Heart left ventricle (tissue), 13 donors: ENCODE measurements at regions not wholly inside any gene's neighbourhood (a gene's known extent, or its start where the extent isn't known, plus 50 kb on each side); places are given as distances from the start of the nearest gene placed in this dataset.

ENCODE experiments used
- CTCF ChIP-seq, 12 donors: fragments of 200-600 bp; sonication (generic) in 4 of 12; IDR thresholded peaks; one replicate each; pipeline versions ENCODE4 v1.5.0 to v1.8.0; 2018 to 2022; ENCODE audit warnings: antibody characterized with exemption in 12 of 12, mild to moderate bottlenecking in 5 of 12
- POLR2A ChIP-seq, 2 donors: fragments of 450-650 bp; IDR thresholded peaks; one replicate each; pipeline ENCODE4 v1.6.1; 2017; ENCODE audit warnings: antibody characterized with exemption in 2 of 2, mild to moderate bottlenecking in 2 of 2, moderate library complexity in 2 of 2
- donor health status: ischemic (EF 13 %, LVEDD 7.1; RV severe dilation, severe dysfunction).
- donor health status: DM: no; HTN: yes; CAD: no.
- donor health status: DM: no; HTN: no; CAD: no.
- donor health status: ischemic (EF 25% LVEDD 6.9; RV normal size, moderate dysfunction).
- donor health status: ischemic (EF 25% LVEDD 5.7; RV mildly dilated, moderate dysfunction).
- donor health status: ischemic (EF 35%, LVEDD 5.7; RV mildly dilated, moderate dysfunction).
- donor health status: nonischemic (EF 11% LVEDD 7.7; RV severe dilation, severe dysfunction).
- donor health status: DM: yes; HTN: yes; CAD: no.
- donor health status: PGD.
- donor health status: ischemic (EF 29% LVEDD 5.4; RV normal size, mild dysfunction).
- donor health status: nonischemic (EF 23%, LVEDD 6.1; RV moderate dilation, normal function).

- TF ChIP-seq CTCF (IDR thresholded peaks at IDR 0.05) (no peak), POLR2A (IDR thresholded peaks at IDR 0.05) (no peak)
Observed at GRCh38 chr2:193808877-193809276, 1614.1 kb upstream of the TMEFF2 start.
